Stimulated activated CD8-positive, alpha-beta memory T cell treated with anti-CD3 and anti-CD28 coated beads, Interleukin-12 subunit alpha, Interleukin-12 subunit beta, amount 100 ng/mL, for 24 hours (primary cell): ENCODE measurements at regions not wholly inside any gene's neighbourhood (a gene's known extent, or its start where the extent isn't known, plus 50 kb on each side); places are given as distances from the start of the nearest gene placed in this dataset.

ENCODE experiments used
- DNase-seq: peaks from one replicate; pipeline ENCODE4 v3.0.0-alpha.2; 2020; ENCODE audit errors: extremely low read depth

DNA sequence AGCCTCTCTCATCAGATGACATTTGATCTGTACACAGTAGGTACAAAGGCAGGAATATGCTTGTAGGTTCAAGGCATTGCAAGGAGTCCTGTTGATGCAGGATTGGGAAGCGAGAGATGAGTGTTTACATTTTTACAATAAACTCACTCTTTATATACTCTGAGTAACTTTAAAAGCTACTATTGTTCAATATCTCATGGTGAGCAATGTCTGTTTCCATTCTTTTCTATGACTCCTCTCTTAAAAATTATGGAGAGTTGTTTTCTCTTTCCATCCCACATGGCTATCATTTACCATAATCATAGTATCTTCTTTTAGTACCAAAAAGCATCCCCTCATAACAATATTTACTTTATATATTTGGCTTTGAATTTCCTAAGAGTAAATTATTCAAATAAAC lies 314.0 kb upstream of the CDIN1 start:
- no peak for DNase-seq

DNA sequence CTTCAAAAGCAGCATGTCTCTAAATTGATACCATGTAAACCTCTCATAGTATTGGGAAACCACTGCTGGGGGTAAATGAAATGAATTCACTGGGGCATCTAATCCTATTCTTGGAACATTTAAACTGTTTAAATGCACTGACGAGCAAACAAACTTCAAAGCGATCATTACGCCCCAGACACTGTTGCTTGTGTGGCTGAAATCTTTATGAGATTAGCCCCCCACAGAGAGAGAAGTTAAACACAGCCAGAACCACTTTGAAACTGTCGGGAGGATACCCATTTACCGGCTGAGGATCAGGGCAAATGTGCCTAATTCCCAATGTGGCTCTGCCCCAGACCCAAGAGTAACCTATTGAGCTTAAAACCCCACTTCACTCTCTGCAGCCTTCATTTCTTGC lies 308.4 kb upstream of the CDIN1 start:
- DNase-seq, result no peak

- no peak for DNase-seq
Measured at GRCh38 chr15:36275656-36276055, 303.8 kb upstream of the CDIN1 start.

GRCh38 chr15:36278219-36278618 lies 301.2 kb upstream of the CDIN1 start:
- DNase-seq, result no peak

- DNase-seq, result no peak
Measured at GRCh38 chr15:36282821-36283220, 296.6 kb upstream of the CDIN1 start.

- DNase-seq, result no peak
Measured at GRCh38 chr15:36284911-36285310, 294.5 kb upstream of the CDIN1 start.

GRCh38 chr15:36291501-36291900 lies 287.9 kb upstream of the CDIN1 start:
- DNase-seq, result no peak

DNA sequence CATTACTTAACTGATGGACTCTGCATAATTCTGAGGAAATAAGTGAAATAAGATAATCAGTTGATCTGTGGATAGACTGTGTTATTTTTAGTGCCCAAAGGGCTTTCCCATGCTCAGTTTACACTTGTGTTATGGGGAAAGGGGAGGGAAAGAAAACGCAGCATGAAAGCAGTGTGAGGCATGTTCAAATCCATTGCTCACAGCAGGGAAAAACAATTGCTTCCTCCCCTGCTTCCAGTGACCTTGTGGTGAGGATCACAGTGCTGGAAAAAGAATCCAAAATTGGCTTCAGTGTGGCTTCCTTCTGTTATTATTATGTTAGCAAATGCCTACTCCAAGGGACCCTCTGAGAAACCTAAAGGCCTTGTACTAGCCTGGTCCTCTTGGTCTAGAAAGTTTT lies 285.1 kb upstream of the CDIN1 start:
- no peak for DNase-seq

- no peak for DNase-seq
Measured at GRCh38 chr15:36301947-36302346, 277.5 kb upstream of the CDIN1 start.

GRCh38 chr15:36313021-36313420 lies 266.4 kb upstream of the CDIN1 start:
- no peak for DNase-seq

GRCh38 chr15:36313736-36314280 lies 265.6 kb upstream of the CDIN1 start:
- no peak for DNase-seq

DNA sequence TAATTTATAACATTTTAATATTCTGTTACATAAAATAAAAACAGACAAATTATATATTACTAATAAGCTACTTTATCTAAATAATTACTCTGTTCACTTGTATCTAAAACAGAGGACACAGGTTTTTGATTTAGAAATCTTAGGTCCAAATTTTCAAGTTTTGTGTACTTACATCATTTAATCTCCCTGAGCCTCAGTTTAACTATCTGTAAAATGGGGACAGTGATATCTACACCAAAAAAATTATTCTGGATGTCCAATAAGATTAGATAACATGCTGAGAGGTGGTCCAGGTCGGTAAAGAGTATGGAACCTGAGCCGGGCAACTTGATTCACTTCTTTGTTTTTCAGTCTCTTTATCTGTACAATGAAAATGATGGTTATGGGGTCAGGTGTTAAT lies 263.8 kb upstream of the CDIN1 start:
- DNase-seq, result no peak

- DNase-seq, result no peak
Measured at GRCh38 chr15:36323615-36324014, 255.8 kb upstream of the CDIN1 start.

- DNase-seq, result no peak
Measured at GRCh38 chr15:36325206-36325605, 254.2 kb upstream of the CDIN1 start.

DNA sequence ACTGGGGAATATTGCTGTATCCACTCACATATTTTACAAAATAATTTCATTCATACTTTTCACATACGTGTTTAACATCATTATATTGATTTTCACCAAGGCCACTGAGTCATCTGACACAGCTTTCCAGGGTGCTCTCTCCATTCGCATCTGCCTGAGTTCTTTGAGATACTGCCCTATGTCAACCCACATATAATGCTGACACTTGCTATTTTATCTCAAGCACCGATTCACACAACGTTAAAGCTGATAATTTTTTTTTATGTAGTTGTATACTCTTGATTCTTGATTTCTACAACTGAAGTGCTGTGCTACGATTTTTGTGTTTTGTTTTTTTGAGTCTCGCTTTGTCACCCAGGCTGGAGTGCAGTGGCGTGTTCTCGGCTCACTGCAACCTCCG lies 249.8 kb upstream of the CDIN1 start:
- no peak for DNase-seq

DNA sequence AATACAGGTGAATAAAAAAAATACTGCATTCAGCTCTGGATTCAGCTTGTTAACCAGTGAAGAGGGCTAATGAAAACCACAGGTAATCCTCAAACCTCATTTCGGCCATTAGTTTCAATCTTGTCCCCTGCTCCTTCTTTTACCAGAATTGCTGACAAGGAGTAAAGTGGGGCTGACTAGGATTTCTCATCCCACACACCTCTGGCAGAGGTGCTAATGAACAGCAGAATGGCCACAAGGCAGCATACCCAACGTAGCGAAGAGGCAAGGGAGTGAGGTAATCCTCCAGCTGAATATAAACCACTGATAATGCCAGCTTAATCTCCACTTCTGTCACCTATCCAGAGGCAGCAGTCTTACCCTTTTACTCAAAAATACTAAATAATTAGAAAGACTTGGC lies 248.8 kb upstream of the CDIN1 start:
- no peak for DNase-seq

- DNase-seq, result no peak
Measured at GRCh38 chr15:36331531-36332275, 247.7 kb upstream of the CDIN1 start.

GRCh38 chr15:36332301-36332700 lies 247.1 kb upstream of the CDIN1 start:
- DNase-seq, result no peak

- DNase-seq, result no peak
Measured at GRCh38 chr15:36332896-36333295, 246.5 kb upstream of the CDIN1 start.

GRCh38 chr15:36334059-36334458 lies 245.4 kb upstream of the CDIN1 start:
- no peak for DNase-seq

DNA sequence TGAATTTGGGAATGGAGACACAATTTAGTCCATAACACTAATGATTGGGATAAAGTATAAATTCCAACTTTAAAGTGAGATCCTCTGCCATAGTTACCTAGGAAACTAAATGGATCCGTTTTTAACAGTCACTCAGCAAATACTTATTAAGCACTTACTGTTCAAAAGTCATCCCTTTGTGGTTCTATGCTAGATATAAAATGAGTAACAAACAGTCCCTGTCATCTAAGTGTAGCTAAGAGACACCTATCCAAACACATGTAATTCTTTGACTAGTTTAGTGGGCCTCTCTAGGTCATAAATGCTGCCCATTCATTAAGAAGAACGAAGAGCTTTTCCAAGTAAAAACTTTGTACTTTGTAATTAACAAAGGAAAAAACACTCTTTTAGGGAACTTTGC lies 244.2 kb upstream of the CDIN1 start:
- DNase-seq, result no peak

- DNase-seq, result no peak
Measured at GRCh38 chr15:36335659-36336058, 243.8 kb upstream of the CDIN1 start.

DNA sequence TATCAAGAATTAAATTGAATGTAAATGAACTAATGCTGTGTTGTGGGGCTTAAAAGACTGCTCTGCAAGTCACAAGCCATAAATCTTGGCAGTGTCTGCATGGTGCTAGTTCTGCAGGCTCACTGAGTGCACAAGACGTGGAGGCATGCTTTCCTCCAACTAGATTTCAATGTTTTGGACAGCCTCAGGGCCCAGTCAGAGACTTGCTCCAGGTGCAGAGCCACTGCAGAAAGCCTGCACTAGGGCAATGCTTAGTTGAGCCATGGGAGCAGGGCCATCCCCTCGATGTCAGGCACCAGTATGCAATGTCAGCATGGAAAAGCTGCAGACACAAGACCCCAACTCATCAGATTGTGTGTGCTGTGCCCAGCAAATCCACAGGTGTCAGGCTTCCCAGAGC lies 234.5 kb upstream of the CDIN1 start:
- no peak for DNase-seq

- DNase-seq, result no peak
Measured at GRCh38 chr15:36347272-36347858, 232.1 kb upstream of the CDIN1 start.
